ENCODE measurements at regions not wholly inside any gene's neighbourhood (a gene's known extent, or its start where the extent isn't known, plus 50 kb on each side); places are given as distances from the start of the nearest gene placed in this dataset.

GRCh38 chr12:97024393-97024792 is 117.3 kb downstream of the NEDD1 start:
- Histone ChIP-seq H3K4me1 (no peaks in the 10 kb centered on the region), H3K27me3 (no peaks in the 10 kb centered on the region), H3K27ac (no peak overlapping the region), H3K4me3 (no peak overlapping the region), H3K9me3 (no peaks in the 10 kb centered on the region), H3K36me3 (no peaks in the 10 kb centered on the region)
- no peak for DNase-seq (ENCODE audit: low spot score)
- no peak for TF ChIP-seq CTCF (IDR thresholded peaks at IDR 0.05)

- Histone ChIP-seq H3K4me3 (no peak overlapping the region), H3K27me3 (no peaks in the 10 kb centered on the region), H3K4me1 (no peaks in the 10 kb centered on the region), H3K9me3 (no peaks in the 10 kb centered on the region), H3K27ac (no peak overlapping the region), H3K36me3 (no peaks in the 10 kb centered on the region)
- no peak for DNase-seq (ENCODE audit: low spot score)
- no peak for TF ChIP-seq CTCF (IDR thresholded peaks at IDR 0.05)
These were observed 119.8 kb downstream of the NEDD1 start for GRCh38 chr12:97026901-97027300.

- Histone ChIP-seq H3K36me3 (no peaks in the 10 kb centered on the region), H3K9me3 (no peaks in the 10 kb centered on the region), H3K27ac (no peak overlapping the region), H3K4me3 (no peak overlapping the region), H3K27me3 (no peaks in the 10 kb centered on the region), H3K4me1 (no peaks in the 10 kb centered on the region)
- TF ChIP-seq CTCF (IDR thresholded peaks at IDR 0.05), result no peak
- DNase-seq (ENCODE audit: low spot score), result no peak
These were observed 120.4 kb downstream of the NEDD1 start for GRCh38 chr12:97027482-97027881.

GRCh38 chr12:97038131-97038530 is 131.1 kb downstream of the NEDD1 start:
- H3K9me3 ChIP-seq, result no peaks in the 10 kb centered on the region
- no peaks in the 10 kb centered on the region for H3K36me3 ChIP-seq
- no peak overlapping the region for H3K4me3 ChIP-seq
- no peak for DNase-seq (ENCODE audit: low spot score)
- no peaks in the 10 kb centered on the region for H3K27me3 ChIP-seq
- no peaks in the 10 kb centered on the region for H3K4me1 ChIP-seq
- TF ChIP-seq CTCF (IDR thresholded peaks at IDR 0.05), result no peak
- H3K27ac ChIP-seq, result no peak overlapping the region

GRCh38 chr12:97038834-97039233 is 131.8 kb downstream of the NEDD1 start:
- TF ChIP-seq CTCF (IDR thresholded peaks at IDR 0.05), result no peak

GRCh38 chr12:97046901-97047300 is 139.8 kb downstream of the NEDD1 start:
- no peaks in the 10 kb centered on the region for H3K9me3 ChIP-seq
- no peak for DNase-seq (ENCODE audit: low spot score)
- no peak for TF ChIP-seq CTCF (IDR thresholded peaks at IDR 0.05)
- H3K27ac ChIP-seq, result no peak overlapping the region
- no peaks in the 10 kb centered on the region for H3K36me3 ChIP-seq
- no peaks in the 10 kb centered on the region for H3K27me3 ChIP-seq
- no peak overlapping the region for H3K4me3 ChIP-seq
- H3K4me1 ChIP-seq, result no peaks in the 10 kb centered on the region

More at GRCh38 chr12:97038834-97039233, 131.8 kb downstream of the NEDD1 start:
- Histone ChIP-seq H3K4me3 (no peak overlapping the region), H3K27ac (no peak overlapping the region), H3K4me1 (no peaks in the 10 kb centered on the region), H3K27me3 (no peaks in the 10 kb centered on the region), H3K36me3 (no peaks in the 10 kb centered on the region), H3K9me3 (no peaks in the 10 kb centered on the region)
- DNase-seq (ENCODE audit: low spot score), result no peak

Data from right atrium auricular region (tissue), 2 donors.